IMR-90 (cell line): ENCODE measurements at regions not wholly inside any gene's neighbourhood (a gene's known extent, or its start where the extent isn't known, plus 50 kb on each side); places are given as distances from the start of the nearest gene placed in this dataset.

Experiments used
- ATAC-seq: fragments of 200-7000 bp; cut with Tn5 transposase; 2 replicates; pipeline ENCODE4 v1.9.1; 2020; ENCODE audit warnings: low read depth, mild to moderate bottlenecking, moderate library complexity
- BruUV-seq: library from RNA; stranded (reverse); fragments of 400-500 nt; replicated peaks from 2 replicates; lab custom pipeline; 2021; lab: Mats Ljungman, UMichigan
- CTCF ChIA-PET: fragments of 300-600 bp; formaldehyde crosslinking; extraction: SDS; loops from one replicate; lab custom pipeline; 2021; ENCODE audit warnings: antibody characterized with exemption; lab: Yijun Ruan, JAX
- POLR2A ChIA-PET: fragments of 300-600 bp; sonication (Branson Sonifier 250); formaldehyde crosslinking; loops from one replicate; lab custom pipeline; 2022; ENCODE audit warnings: antibody characterized with exemption; ENCODE audit not compliant: unreplicated experiment; lab: Charles Lee
- DNase-seq: peaks from one replicate; pipeline ENCODE4 v3.0.0; 2013
- H2AFZ ChIP-seq: replicated peaks from 2 replicates; pipeline ENCODE3; 2013; ENCODE audit warnings: low read length, mild to moderate bottlenecking; ENCODE audit not compliant: poor library complexity
- H2AK5ac ChIP-seq: 2 replicates; pipeline ENCODE4 v1.6.1; 2013; ENCODE audit warnings: low read depth, low read length, inconsistent platforms
- H2AK9ac ChIP-seq: replicated peaks from 2 replicates; pipeline ENCODE3; 2013; ENCODE audit warnings: mild to moderate bottlenecking, low read depth, low read length, moderate library complexity; ENCODE audit not compliant: poor library complexity
- H2BK120ac ChIP-seq: 2 replicates; pipeline ENCODE4 v1.6.1; 2013; ENCODE audit warnings: low read depth, low read length, inconsistent platforms
- H2BK15ac ChIP-seq: 3 replicates; pipeline ENCODE4 v1.6.1; 2013; ENCODE audit warnings: low read depth, low read length, inconsistent platforms
- H2BK20ac ChIP-seq: 2 replicates; pipeline ENCODE4 v1.6.1; 2013; ENCODE audit warnings: low read depth, mild to moderate bottlenecking, inconsistent platforms, low read length, moderate library complexity
- H2BK5ac ChIP-seq: 2 replicates; pipeline ENCODE4 v1.6.1; 2013; ENCODE audit warnings: mild to moderate bottlenecking, low read depth, low read length, inconsistent platforms; ENCODE audit not compliant: poor library complexity, severe bottlenecking
- H3K14ac ChIP-seq: replicated peaks from 2 replicates; pipeline ENCODE4 v1.6.1; 2013; ENCODE audit warnings: low read depth, low read length, inconsistent platforms
- H3K18ac ChIP-seq: 2 replicates; pipeline ENCODE4 v1.6.1; 2013; ENCODE audit warnings: low read depth, low read length, control low read depth
- H3K23ac ChIP-seq: 2 replicates; pipeline ENCODE4 v1.6.1; 2013; ENCODE audit warnings: low read depth, low read length, inconsistent platforms
- H3K27ac ChIP-seq: 2 replicates; pipeline ENCODE4 v1.5.1; 2013; ENCODE audit warnings: mild to moderate bottlenecking, control low read depth, low read length; ENCODE audit not compliant: insufficient read depth
- H3K27me3 ChIP-seq: 2 replicates; pipeline ENCODE4 v1.6.1; 2013; ENCODE audit warnings: low read length; ENCODE audit not compliant: control insufficient read depth, insufficient read depth
- H3K36me3 ChIP-seq: 2 replicates; pipeline ENCODE4 v1.6.1; 2013; ENCODE audit warnings: low read length, mixed read lengths; ENCODE audit not compliant: control insufficient read depth, insufficient read depth
- H3K4ac ChIP-seq: 2 replicates; pipeline ENCODE4 v1.6.1; 2013; ENCODE audit warnings: low read depth, low read length, inconsistent platforms
- H3K4me1 ChIP-seq: 2 replicates; pipeline ENCODE4 v1.6.1; 2013; ENCODE audit warnings: low read length, mixed read lengths; ENCODE audit not compliant: control insufficient read depth, insufficient read depth
- H3K4me2 ChIP-seq: 2 replicates; pipeline ENCODE4 v1.6.1; 2013; ENCODE audit warnings: low read depth, mild to moderate bottlenecking, control low read depth, low read length, moderate library complexity
- H3K4me3 ChIP-seq: 2 replicates; pipeline ENCODE4 v1.5.1; 2013; ENCODE audit warnings: low read depth, mild to moderate bottlenecking, control low read depth, low read length, moderate library complexity; ENCODE audit not compliant: insufficient read depth
- H3K56ac ChIP-seq: 2 replicates; pipeline ENCODE4 v1.6.1; 2013; ENCODE audit warnings: low read length, inconsistent platforms; ENCODE audit not compliant: insufficient read depth; ENCODE audit errors: extremely low read depth
- H3K79me1 ChIP-seq, 2 experiments: 2 replicates each; pipeline ENCODE4 v1.6.1; 2013; ENCODE audit warnings: low read length in 2 of 2, inconsistent platforms in 1 of 2, low read depth in 1 of 2
- H3K9ac ChIP-seq: 2 replicates; pipeline ENCODE4 v1.6.1; 2013; ENCODE audit warnings: low read depth, low read length, control low read depth
- H3K9me1 ChIP-seq: 2 replicates; pipeline ENCODE4 v1.6.1; 2013; ENCODE audit warnings: low read length, inconsistent platforms; ENCODE audit not compliant: insufficient read depth
- H3K9me3 ChIP-seq: 2 replicates; pipeline ENCODE4 v1.6.1; 2013; ENCODE audit warnings: low read length; ENCODE audit not compliant: control insufficient read depth, insufficient read depth
- H4K20me1 ChIP-seq: 2 replicates; pipeline ENCODE4 v1.6.1; 2013; ENCODE audit warnings: low read length, inconsistent platforms; ENCODE audit not compliant: insufficient read depth
- H4K5ac ChIP-seq: 2 replicates; pipeline ENCODE4 v1.6.1; 2013; ENCODE audit warnings: mild to moderate bottlenecking, low read depth, low read length, control low read depth
- H4K8ac ChIP-seq, 2 experiments: 2 replicates each; pipeline ENCODE4 v1.6.1; 2013; ENCODE audit warnings: low read depth in 2 of 2, low read length in 2 of 2, control low read depth in 1 of 2, inconsistent platforms in 1 of 2
- H4K91ac ChIP-seq: 2 replicates; pipeline ENCODE4 v1.6.1; 2013; ENCODE audit warnings: low read depth, low read length, inconsistent platforms; ENCODE audit not compliant: insufficient read depth
- CEBPB ChIP-seq: IDR thresholded peaks from 2 replicates; pipeline ENCODE4 v1.6.1; 2012; ENCODE audit warnings: low read depth, low read length, improper control_type of control experiment
- CHD1 ChIP-seq: IDR thresholded peaks from 2 replicates; pipeline ENCODE4 v1.6.1; 2012; ENCODE audit warnings: low read depth, low read length, improper control_type of control experiment
- MAZ ChIP-seq: IDR thresholded peaks from 2 replicates; pipeline ENCODE4 v1.6.1; 2012; ENCODE audit warnings: low read depth, mild to moderate bottlenecking, low read length, improper control_type of control experiment, moderate library complexity, borderline replicate concordance
- NFE2L2 ChIP-seq: fragments of 150-350 bp; IDR thresholded peaks from 2 replicates; pipeline ENCODE4 v1.6.1; 2016; ENCODE audit warnings: low read depth, mild to moderate bottlenecking, low read length
- RAD21 ChIP-seq: IDR thresholded peaks from 2 replicates; pipeline ENCODE4 v1.6.1; 2012; ENCODE audit warnings: low read length, improper control_type of control experiment
- RFX5 ChIP-seq: IDR thresholded peaks from 2 replicates; pipeline ENCODE4 v1.8.0; 2012; ENCODE audit warnings: low read depth, mild to moderate bottlenecking, low read length, moderate library complexity
- SMC3 ChIP-seq: fragments of 150-350 bp; IDR thresholded peaks from 2 replicates; pipeline ENCODE4 v1.6.1; 2016; ENCODE audit warnings: low read depth, mild to moderate bottlenecking, antibody characterized with exemption, low read length, moderate library complexity
- WGBS, 2 experiments: methylation state at CpG; one replicate each; pipeline versions ENCODE4 v1.1.5 to v1.1.7; 2013; ENCODE audit warnings: missing lambda C conversion rate in 2 of 2; ENCODE audit not compliant: insufficient read length in 1 of 2; ENCODE audit errors: extremely low coverage in 2 of 2; 5-methylcytosine and 5-hydroxymethylcytosine counted together
- dilution Hi-C: fragments of 300-500 bp; cut with HindIII; formaldehyde crosslinking; loops from one replicate; pipeline ENCODE4 v1.14.3; 2018; ENCODE audit warnings: low sequenced_read_pairs; ENCODE audit not compliant: unreplicated experiment
- in situ Hi-C: fragments of 300-500 bp; cut with MboI; formaldehyde crosslinking; loops from 3 replicates; pipeline ENCODE4 v1.14.3; 2019; ENCODE audit warnings: low sequenced_read_pairs, inconsistent platforms, mixed read lengths
- intact Hi-C: fragments of 100-400 bp; cut with micrococcal nuclease; formaldehyde crosslinking; loops from 2 replicates; pipeline ENCODE4 v1.10.0; 2022
- TF ChIP-seq, protein P1 (sequence below): fragments of 150-350 bp; IDR thresholded peaks from 2 replicates; pipeline ENCODE4 v1.6.1; 2016; ENCODE audit warnings: low read depth, mild to moderate bottlenecking, low read length, moderate library complexity, borderline replicate concordance
- TF ChIP-seq, protein P2 (sequence below): conservative IDR thresholded peaks from 2 replicates; pipeline ENCODE4 v1.5.1; 2012; ENCODE audit warnings: mild to moderate bottlenecking, low read depth, low read length, improper control_type of control experiment

DNA sequence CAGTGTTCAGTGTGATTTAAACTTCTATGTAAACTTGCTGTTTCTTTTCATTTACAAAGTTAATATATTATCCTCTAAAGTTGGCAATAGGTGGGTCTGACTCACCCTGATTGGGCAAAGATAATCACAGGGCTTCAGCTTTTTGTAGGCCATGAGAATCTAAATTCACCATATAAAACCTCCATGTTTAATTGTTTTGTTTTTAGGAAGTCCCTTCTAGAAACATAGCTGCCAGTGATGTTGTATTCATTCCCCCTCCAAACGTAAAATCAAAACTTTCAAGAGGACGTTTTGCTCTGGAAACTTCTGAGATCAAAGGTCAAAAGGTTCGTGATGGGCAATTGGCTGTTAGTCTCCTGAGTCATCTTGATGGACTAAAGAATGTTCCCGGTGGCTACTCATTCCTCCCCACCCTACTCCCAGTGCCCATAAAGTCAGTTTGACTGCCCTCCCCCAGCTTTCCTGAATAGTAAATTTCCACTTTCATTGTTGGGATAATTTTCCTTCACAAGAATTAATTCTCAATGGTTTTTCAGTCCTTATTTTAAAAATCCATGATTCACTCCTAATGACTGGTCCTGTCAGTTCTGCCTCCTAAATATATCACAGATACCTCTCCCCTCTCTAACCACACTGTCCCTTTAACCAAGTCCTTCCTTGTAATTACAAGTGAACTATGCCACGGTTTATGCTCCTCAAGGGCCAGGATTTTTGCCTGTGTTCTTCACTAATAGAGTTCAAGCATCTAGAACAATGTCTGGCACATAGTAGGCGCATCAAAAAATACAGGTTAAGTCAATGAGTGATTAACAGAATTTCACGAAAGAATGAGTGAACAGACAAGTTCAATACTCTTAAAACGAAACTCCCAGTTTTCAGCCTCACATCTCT, 164.4 kb upstream of the VRK2 start:
- TF ChIP-seq, protein P1, sequence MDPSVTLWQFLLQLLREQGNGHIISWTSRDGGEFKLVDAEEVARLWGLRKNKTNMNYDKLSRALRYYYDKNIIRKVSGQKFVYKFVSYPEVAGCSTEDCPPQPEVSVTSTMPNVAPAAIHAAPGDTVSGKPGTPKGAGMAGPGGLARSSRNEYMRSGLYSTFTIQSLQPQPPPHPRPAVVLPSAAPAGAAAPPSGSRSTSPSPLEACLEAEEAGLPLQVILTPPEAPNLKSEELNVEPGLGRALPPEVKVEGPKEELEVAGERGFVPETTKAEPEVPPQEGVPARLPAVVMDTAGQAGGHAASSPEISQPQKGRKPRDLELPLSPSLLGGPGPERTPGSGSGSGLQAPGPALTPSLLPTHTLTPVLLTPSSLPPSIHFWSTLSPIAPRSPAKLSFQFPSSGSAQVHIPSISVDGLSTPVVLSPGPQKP = no peak
- TF ChIP-seq SMC3 = no peak
- TF ChIP-seq CEBPB = no peak
- TF ChIP-seq, protein P2, sequence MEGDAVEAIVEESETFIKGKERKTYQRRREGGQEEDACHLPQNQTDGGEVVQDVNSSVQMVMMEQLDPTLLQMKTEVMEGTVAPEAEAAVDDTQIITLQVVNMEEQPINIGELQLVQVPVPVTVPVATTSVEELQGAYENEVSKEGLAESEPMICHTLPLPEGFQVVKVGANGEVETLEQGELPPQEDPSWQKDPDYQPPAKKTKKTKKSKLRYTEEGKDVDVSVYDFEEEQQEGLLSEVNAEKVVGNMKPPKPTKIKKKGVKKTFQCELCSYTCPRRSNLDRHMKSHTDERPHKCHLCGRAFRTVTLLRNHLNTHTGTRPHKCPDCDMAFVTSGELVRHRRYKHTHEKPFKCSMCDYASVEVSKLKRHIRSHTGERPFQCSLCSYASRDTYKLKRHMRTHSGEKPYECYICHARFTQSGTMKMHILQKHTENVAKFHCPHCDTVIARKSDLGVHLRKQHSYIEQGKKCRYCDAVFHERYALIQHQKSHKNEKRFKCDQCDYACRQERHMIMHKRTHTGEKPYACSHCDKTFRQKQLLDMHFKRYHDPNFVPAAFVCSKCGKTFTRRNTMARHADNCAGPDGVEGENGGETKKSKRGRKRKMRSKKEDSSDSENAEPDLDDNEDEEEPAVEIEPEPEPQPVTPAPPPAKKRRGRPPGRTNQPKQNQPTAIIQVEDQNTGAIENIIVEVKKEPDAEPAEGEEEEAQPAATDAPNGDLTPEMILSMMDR = no peak
- TF ChIP-seq RFX5 = no peak
- TF ChIP-seq RAD21 = no peak
- no peak for TF ChIP-seq MAZ
- no peak for TF ChIP-seq CHD1
- no peak for TF ChIP-seq NFE2L2
- no peak overlapping the region for H2AK9ac ChIP-seq
- H3K56ac ChIP-seq = no peak overlapping the region
- H3K9me3 ChIP-seq = no peaks in the 10 kb centered on the region
- no peak overlapping the region for H3K27ac ChIP-seq
- peak overlapping the region; percentile 58; the same call in 1 of the 2 replicates for H3K4me2 ChIP-seq
- no peak overlapping the region for H2AK5ac ChIP-seq
- no peaks in the 10 kb centered on the region for H3K36me3 ChIP-seq
- intact Hi-C loops = no loop called here
- H2AFZ ChIP-seq = no peak overlapping the region
- no peak overlapping the region for H3K4ac ChIP-seq
- ChIA-PET POLR2A (no interaction called here), CTCF (interaction anchor here (0.7 kb wide), 1 partner anchor 18 kb away, joined by 3 read pairs; no protein-coding TSS in a partner anchor)
- dilution Hi-C loops = no loop called here
- no peaks in the 10 kb centered on the region for H4K20me1 ChIP-seq
- H4K8ac ChIP-seq = no peak overlapping the region
- H3K14ac ChIP-seq = no peak overlapping the region
- peak; percentile 19 for DNase-seq
- no TSS peak for BruUV-seq
- H3K79me1 ChIP-seq = no peaks in the 10 kb centered on the region
- H3K27me3 ChIP-seq = no peaks in the 10 kb centered on the region; the same call in 1 of the 2 replicates
- no peak overlapping the region for H2BK20ac ChIP-seq
- no peak overlapping the region for H2BK120ac ChIP-seq
- no peak overlapping the region for H3K4me3 ChIP-seq
- H3K4me1 ChIP-seq = no peaks in the 10 kb centered on the region; the same call in 1 of the 2 replicates
- WGBS, 2 experiments = 50% methylated on average over 1 of the region's 8 CpGs; no CpG with 5 or more reads in 1 of the 2 experiments
- H4K5ac ChIP-seq = no peak overlapping the region
- H2BK5ac ChIP-seq = no peak overlapping the region
- no peak overlapping the region for H2BK15ac ChIP-seq
- H4K91ac ChIP-seq = no peak overlapping the region
- no peaks in the 10 kb centered on the region for H3K9me1 ChIP-seq
- no peak overlapping the region for H3K9ac ChIP-seq
- peak; percentile 40; the same call in 1 of the 2 replicates for ATAC-seq
- H3K18ac ChIP-seq = no peak overlapping the region
- H3K23ac ChIP-seq = no peak overlapping the region
- in situ Hi-C loops = no loop called here
